Vagina (tissue), 2 donors: ENCODE measurements at regions not wholly inside any gene's neighbourhood (a gene's known extent, or its start where the extent isn't known, plus 50 kb on each side); places are given as distances from the start of the nearest gene placed in this dataset.

Source experiments
- POLR2A ChIP-seq, 2 donors: fragments of 450-650 bp; IDR thresholded peaks; one replicate each; pipeline ENCODE4 v1.6.1; 2017; ENCODE audit warnings: antibody characterized with exemption in 2 of 2, mild to moderate bottlenecking in 2 of 2, moderate library complexity in 2 of 2
- TF ChIP-seq, protein P1 (sequence below), 3 experiments: fragments of 450-650 bp in 2 of 3; fragments of 200-600 bp in 1 of 3; sonication (generic) in 1 of 3; IDR thresholded peaks; one replicate each; pipeline ENCODE4 v1.5.1; 2017 to 2019; ENCODE audit warnings: antibody characterized with exemption in 3 of 3, mild to moderate bottlenecking in 2 of 3, moderate library complexity in 2 of 3

DNA sequence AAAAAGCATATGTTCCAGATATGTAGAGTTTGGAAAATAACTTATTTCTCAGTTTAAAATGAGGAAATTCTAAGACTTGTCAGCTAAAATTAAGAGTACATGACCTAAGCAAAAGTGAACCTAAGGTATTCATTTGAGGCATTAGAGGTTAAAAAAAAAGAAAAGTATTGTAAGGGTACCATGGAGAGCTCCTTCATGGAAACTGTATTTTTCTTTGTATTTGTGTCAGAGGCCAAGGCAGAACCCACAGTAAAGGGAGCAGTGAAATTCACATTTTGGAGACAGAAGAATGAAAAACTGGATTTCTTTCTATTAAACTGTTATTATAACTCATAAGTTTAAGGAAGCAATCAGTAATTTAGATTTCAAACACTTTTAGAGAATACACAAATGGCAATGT is 1494.8 kb downstream of the KCNT2 start:
- TF ChIP-seq, protein P1, sequence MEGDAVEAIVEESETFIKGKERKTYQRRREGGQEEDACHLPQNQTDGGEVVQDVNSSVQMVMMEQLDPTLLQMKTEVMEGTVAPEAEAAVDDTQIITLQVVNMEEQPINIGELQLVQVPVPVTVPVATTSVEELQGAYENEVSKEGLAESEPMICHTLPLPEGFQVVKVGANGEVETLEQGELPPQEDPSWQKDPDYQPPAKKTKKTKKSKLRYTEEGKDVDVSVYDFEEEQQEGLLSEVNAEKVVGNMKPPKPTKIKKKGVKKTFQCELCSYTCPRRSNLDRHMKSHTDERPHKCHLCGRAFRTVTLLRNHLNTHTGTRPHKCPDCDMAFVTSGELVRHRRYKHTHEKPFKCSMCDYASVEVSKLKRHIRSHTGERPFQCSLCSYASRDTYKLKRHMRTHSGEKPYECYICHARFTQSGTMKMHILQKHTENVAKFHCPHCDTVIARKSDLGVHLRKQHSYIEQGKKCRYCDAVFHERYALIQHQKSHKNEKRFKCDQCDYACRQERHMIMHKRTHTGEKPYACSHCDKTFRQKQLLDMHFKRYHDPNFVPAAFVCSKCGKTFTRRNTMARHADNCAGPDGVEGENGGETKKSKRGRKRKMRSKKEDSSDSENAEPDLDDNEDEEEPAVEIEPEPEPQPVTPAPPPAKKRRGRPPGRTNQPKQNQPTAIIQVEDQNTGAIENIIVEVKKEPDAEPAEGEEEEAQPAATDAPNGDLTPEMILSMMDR (IDR thresholded peaks at IDR 0.05): no peak
- no peak for TF ChIP-seq POLR2A (IDR thresholded peaks at IDR 0.05)
